Suppressor macrophage (primary cell): ENCODE measurements at regions not wholly inside any gene's neighbourhood (a gene's known extent, or its start where the extent isn't known, plus 50 kb on each side); places are given as distances from the start of the nearest gene placed in this dataset.
A peak's percentile ranks its signal among the peaks of the same experiment; 100 is the strongest.
"Not testable (repeated sequence)": the region's sequence is repeated elsewhere in the genome, so short reads cannot be mapped to it uniquely, and the experiment has no call there.

Source experiments
- DNase-seq, 4 experiments: peaks; one replicate each; pipeline ENCODE4 v3.0.0-alpha.2; 2020 to 2022

- DNase-seq: no peak
Measured at GRCh38 chr2:176986487-176986886, 226.1 kb upstream of the HNRNPA3 start.

- no peak for DNase-seq
Measured at GRCh38 chr2:176991411-176991810, 221.2 kb upstream of the HNRNPA3 start.

- peak; percentile 78 to 96 (median 84) for DNase-seq
Measured at GRCh38 chr2:176997074-176997791, 215.4 kb upstream of the HNRNPA3 start.

- no peak for DNase-seq
Measured at GRCh38 chr2:176997792-176998169, 214.8 kb upstream of the HNRNPA3 start.

- DNase-seq: peak; percentile 47 to 65 (median 56)
Measured at GRCh38 chr2:176999301-176999700, 213.3 kb upstream of the HNRNPA3 start.

- DNase-seq: peak in 2 of 4 experiments; percentile 33 to 34
Measured at GRCh38 chr2:177000061-177000714, 212.4 kb upstream of the HNRNPA3 start.

GRCh38 chr2:177000715-177001072 is 211.9 kb upstream of the HNRNPA3 start:
- no peak for DNase-seq

- no peak for DNase-seq
Measured at GRCh38 chr2:177001334-177001733, 211.3 kb upstream of the HNRNPA3 start.

GRCh38 chr2:177002983-177003382 is 209.6 kb upstream of the HNRNPA3 start:
- no peak for DNase-seq

GRCh38 chr2:177007726-177008125 is 204.9 kb upstream of the HNRNPA3 start:
- not testable (repeated sequence) for DNase-seq

- DNase-seq: not testable (repeated sequence)
Measured at GRCh38 chr2:177008662-177009061, 203.9 kb upstream of the HNRNPA3 start.

GRCh38 chr2:177010146-177010545 is 202.4 kb upstream of the HNRNPA3 start:
- DNase-seq: no peak

GRCh38 chr2:177010861-177011260 is 201.7 kb upstream of the HNRNPA3 start:
- no peak for DNase-seq

GRCh38 chr2:177014946-177015345 is 197.6 kb upstream of the HNRNPA3 start:
- DNase-seq: no peak

- DNase-seq: no peak
Measured at GRCh38 chr2:177015356-177015923, 197.2 kb upstream of the HNRNPA3 start.

GRCh38 chr2:177020524-177021119 is 192.0 kb upstream of the HNRNPA3 start:
- DNase-seq: no peak

- DNase-seq: no peak
Measured at GRCh38 chr2:177021706-177022343, 190.8 kb upstream of the HNRNPA3 start.

- DNase-seq: no peak
Measured at GRCh38 chr2:177024765-177025164, 187.8 kb upstream of the HNRNPA3 start.

GRCh38 chr2:177026253-177026652 is 186.3 kb upstream of the HNRNPA3 start:
- no peak for DNase-seq

GRCh38 chr2:177026956-177027355 is 185.6 kb upstream of the HNRNPA3 start:
- DNase-seq: no peak

- no peak for DNase-seq
Measured at GRCh38 chr2:177028296-177028695, 184.3 kb upstream of the HNRNPA3 start.

GRCh38 chr2:177029075-177029474 is 183.5 kb upstream of the HNRNPA3 start:
- DNase-seq: no peak

- no peak for DNase-seq
Measured at GRCh38 chr2:177029501-177029900, 183.1 kb upstream of the HNRNPA3 start.
